ENCODE measurements at regions not wholly inside any gene's neighbourhood (a gene's known extent, or its start where the extent isn't known, plus 50 kb on each side); places are given as distances from the start of the nearest gene placed in this dataset.

GRCh38 chr4:163269869-163270268 lies 62.5 kb downstream of the NPY1R start:
- RAD21 ChIA-PET (ENCODE audit: low non-redundant PET in 1 of 2, low total read pairs in 2 of 2, uncharacterized antibody in 2 of 2, unreplicated experiment in 2 of 2), result no interaction called here
- no peaks in the 10 kb centered on the region for H4K20me1 ChIP-seq (ENCODE audit: insufficient read depth)
- DNase-seq (ENCODE audit: low read depth, low spot score) (no peak), ATAC-seq (no peak)
- TF ChIP-seq ELF1 (IDR thresholded peaks at IDR 0.05; ENCODE audit: borderline replicate concordance, low read depth) (no peak), ZBTB33 (IDR thresholded peaks at IDR 0.05; ENCODE audit: extremely low read depth, insufficient replicate concordance, low read length) (no peak), SRF (IDR thresholded peaks at IDR 0.05; ENCODE audit: low read depth) (no peak)
- CTCF ChIA-PET, result no interaction called here
- H3K9me2 ChIP-seq (ENCODE audit: insufficient read depth), result no peaks in the 10 kb centered on the region
- no peak overlapping the region for H3K27ac ChIP-seq (ENCODE audit: low read depth, low read length)
- intact Hi-C loops (cut with micrococcal nuclease), result no loop called here
- H3K4me3 ChIP-seq (replicated peaks in 1 of 2; ENCODE audit: low read depth in 1 of 2, low read length in 2 of 2), result no peak overlapping the region
- H3K4me1 ChIP-seq (ENCODE audit: control insufficient read depth in 1 of 2, insufficient read depth in 2 of 2, low read length in 2 of 2), result no peaks in the 10 kb centered on the region
- no peak overlapping the region for H3K4me2 ChIP-seq (ENCODE audit: low read length)
- POLR2A ChIA-PET, result no interaction called here
- no peaks in the 10 kb centered on the region for H3K9me3 ChIP-seq (ENCODE audit: control insufficient read depth in 1 of 2, insufficient read depth in 1 of 2, low read depth in 1 of 2, low read length in 2 of 2)
- H3K9ac ChIP-seq (ENCODE audit: low read length), result no peak overlapping the region
- BruUV-seq (replicated peaks), result no TSS peak
- H3K36me3 ChIP-seq (ENCODE audit: control insufficient read depth in 1 of 2, insufficient read depth in 2 of 2, low read length in 2 of 2), result no peaks in the 10 kb centered on the region
- H3K79me2 ChIP-seq (ENCODE audit: insufficient read depth, low read length), result no peaks in the 10 kb centered on the region
- no peaks in the 10 kb centered on the region for H3K27me3 ChIP-seq (ENCODE audit: insufficient read depth, low read length)
- no peak overlapping the region for H2AFZ ChIP-seq (ENCODE audit: low read depth, low read length, poor library complexity, severe bottlenecking)

- no peak overlapping the region for H3K27ac ChIP-seq (ENCODE audit: low read depth, low read length)
- no peak for ATAC-seq
- intact Hi-C loops (cut with micrococcal nuclease), result no loop called here
- DNase-seq (ENCODE audit: low read depth, low spot score), result no peak
- TF ChIP-seq SP1 (IDR thresholded peaks at IDR 0.05; ENCODE audit: low read depth) (no peak), MAX (IDR thresholded peaks at IDR 0.05) (no peak), REST (IDR thresholded peaks at IDR 0.05; ENCODE audit: low read depth) (no peak), JUND (IDR thresholded peaks at IDR 0.05) (no peak), ZFX (IDR thresholded peaks at IDR 0.05) (no peak), YY1 (IDR thresholded peaks at IDR 0.05; ENCODE audit: extremely low read depth, insufficient replicate concordance, low read depth, low read length) (no peak), CEBPB (IDR thresholded peaks at IDR 0.05; ENCODE audit: low read depth) (no peak), SIN3A (IDR thresholded peaks at IDR 0.05; ENCODE audit: low read depth) (no peak)
- CTCF ChIA-PET, result no interaction called here
- no peaks in the 10 kb centered on the region for H4K20me1 ChIP-seq (ENCODE audit: insufficient read depth)
- POLR2A ChIA-PET, result no interaction called here
- H2AFZ ChIP-seq (ENCODE audit: low read depth, low read length, poor library complexity, severe bottlenecking), result no peak overlapping the region
- H3K9me2 ChIP-seq (ENCODE audit: insufficient read depth), result no peaks in the 10 kb centered on the region
- RAD21 ChIA-PET (ENCODE audit: low non-redundant PET in 1 of 2, low total read pairs in 2 of 2, uncharacterized antibody in 2 of 2, unreplicated experiment in 2 of 2), result no interaction called here
- H3K9ac ChIP-seq (ENCODE audit: low read length), result no peak overlapping the region
- H3K9me3 ChIP-seq (ENCODE audit: control insufficient read depth in 1 of 2, insufficient read depth in 1 of 2, low read depth in 1 of 2, low read length in 2 of 2), result no peaks in the 10 kb centered on the region
- H3K79me2 ChIP-seq (ENCODE audit: insufficient read depth, low read length), result no peaks in the 10 kb centered on the region
- no peak overlapping the region for H3K4me3 ChIP-seq (replicated peaks in 1 of 2; ENCODE audit: low read depth in 1 of 2, low read length in 2 of 2)
- H3K4me1 ChIP-seq (ENCODE audit: control insufficient read depth in 1 of 2, insufficient read depth in 2 of 2, low read length in 2 of 2), result no peaks in the 10 kb centered on the region
- H3K27me3 ChIP-seq (ENCODE audit: insufficient read depth, low read length), result no peaks in the 10 kb centered on the region
- H3K36me3 ChIP-seq (ENCODE audit: control insufficient read depth in 1 of 2, insufficient read depth in 2 of 2, low read length in 2 of 2), result no peaks in the 10 kb centered on the region
- H3K4me2 ChIP-seq (ENCODE audit: low read length), result no peak overlapping the region
- no TSS peak for BruUV-seq (replicated peaks)
Measured at GRCh38 chr4:163269166-163269565, 63.2 kb downstream of the NPY1R start.

All from HCT116 (cell line).